HG03432 (cell line): ENCODE measurements at regions not wholly inside any gene's neighbourhood (a gene's known extent, or its start where the extent isn't known, plus 50 kb on each side); places are given as distances from the start of the nearest gene placed in this dataset.

Experiments
- ATAC-seq: cut with Tn5 transposase; IDR thresholded peaks from one replicate; pipeline ENCODE4 v1.9.1; 2021; ENCODE audit warnings: mild to moderate bottlenecking, moderate library complexity; ENCODE audit not compliant: unreplicated experiment

DNA sequence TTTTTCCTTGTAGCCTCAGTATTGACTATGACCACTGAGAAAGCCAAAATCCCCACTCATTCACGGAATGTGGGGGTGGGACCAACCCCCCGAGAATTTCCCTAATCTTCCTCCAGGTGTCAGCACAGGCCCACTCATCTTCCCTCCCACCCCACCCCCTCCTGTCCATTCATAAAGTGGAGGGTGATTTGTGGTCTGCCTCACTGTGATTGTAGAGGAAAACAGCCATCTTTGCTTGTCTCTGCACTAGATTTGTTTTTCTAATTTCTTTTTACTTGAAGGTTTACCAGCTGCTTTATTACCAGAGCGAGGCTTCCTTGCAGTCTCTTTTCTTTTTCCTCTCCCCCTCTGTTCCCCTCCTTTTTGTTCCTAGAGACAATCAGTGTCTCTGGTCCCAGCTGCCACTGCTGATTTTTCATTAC lies 171.8 kb downstream of the ICOS start:
- ATAC-seq: peak; percentile 48

DNA sequence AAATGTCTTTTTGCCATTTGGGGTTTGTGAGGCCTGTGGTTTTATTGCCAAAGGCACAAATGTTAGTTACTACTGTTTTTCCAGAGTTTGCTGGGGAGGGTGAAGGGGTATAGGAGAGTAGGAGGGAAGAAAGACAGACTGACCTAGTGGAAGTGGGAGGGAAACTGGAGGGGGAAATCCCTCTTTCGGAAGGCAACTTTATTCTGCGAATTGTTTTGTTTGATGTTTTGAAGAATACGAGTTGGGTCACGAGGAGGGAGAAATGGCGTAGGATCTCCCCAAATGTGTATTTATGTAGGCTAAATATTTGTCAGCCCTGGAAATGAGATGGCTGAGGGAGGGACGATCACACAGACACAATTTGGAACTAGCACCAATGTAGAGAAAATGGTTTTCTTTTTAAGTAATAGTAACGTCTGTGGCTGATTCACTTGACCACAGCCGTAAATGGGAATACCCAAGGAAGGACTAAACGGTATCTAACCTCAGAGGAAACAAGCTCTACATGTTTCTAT lies 172.3 kb downstream of the ICOS start:
- no peak for ATAC-seq

DNA sequence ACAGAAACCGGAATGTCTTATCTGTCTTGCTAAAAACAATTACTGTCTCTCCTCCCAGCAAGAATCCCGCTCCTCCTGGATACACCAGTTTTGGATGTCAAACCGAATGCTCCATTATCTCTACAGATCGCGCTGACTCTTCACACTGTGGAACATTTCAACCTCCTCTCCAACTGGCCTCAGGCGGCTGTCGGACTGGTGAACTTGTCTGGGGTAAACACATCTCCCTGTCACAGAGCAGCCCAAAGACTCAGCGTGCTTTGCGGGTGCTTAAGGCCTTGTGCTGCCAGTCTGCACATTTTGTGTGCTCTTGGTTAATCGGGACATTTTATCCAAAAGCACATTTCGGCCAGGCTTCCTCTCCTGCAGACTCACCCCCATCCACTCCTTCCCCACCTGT lies 173.1 kb downstream of the ICOS start:
- ATAC-seq: no peak

DNA sequence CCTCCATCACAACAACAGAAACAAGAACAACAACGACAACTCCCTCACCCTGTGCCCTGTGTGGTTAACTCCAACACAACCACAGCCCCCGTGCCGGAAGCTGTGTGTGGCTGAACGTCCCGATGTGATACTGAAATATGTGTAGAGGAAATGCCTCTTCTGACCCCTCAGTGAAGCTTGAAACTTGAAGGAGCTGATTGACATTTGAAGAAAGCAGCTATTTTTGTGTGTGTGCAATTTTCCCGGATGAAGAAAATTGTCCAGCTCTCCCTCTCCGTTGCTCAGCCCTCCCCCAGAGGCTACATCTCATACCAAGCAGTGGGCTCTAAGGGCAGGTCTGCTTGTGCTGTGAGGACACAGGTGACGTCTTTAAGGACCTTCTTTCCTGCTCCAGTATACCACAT lies 173.8 kb downstream of the ICOS start:
- ATAC-seq: peak; percentile 94

- ATAC-seq: no peak
These were observed 174.4 kb downstream of the ICOS start for GRCh38 chr2:204110751-204111516.

- no peak for ATAC-seq
These were observed 175.7 kb downstream of the ICOS start for GRCh38 chr2:204112084-204112770.

GRCh38 chr2:204114295-204115136 lies 178.0 kb downstream of the ICOS start:
- no peak for ATAC-seq

DNA sequence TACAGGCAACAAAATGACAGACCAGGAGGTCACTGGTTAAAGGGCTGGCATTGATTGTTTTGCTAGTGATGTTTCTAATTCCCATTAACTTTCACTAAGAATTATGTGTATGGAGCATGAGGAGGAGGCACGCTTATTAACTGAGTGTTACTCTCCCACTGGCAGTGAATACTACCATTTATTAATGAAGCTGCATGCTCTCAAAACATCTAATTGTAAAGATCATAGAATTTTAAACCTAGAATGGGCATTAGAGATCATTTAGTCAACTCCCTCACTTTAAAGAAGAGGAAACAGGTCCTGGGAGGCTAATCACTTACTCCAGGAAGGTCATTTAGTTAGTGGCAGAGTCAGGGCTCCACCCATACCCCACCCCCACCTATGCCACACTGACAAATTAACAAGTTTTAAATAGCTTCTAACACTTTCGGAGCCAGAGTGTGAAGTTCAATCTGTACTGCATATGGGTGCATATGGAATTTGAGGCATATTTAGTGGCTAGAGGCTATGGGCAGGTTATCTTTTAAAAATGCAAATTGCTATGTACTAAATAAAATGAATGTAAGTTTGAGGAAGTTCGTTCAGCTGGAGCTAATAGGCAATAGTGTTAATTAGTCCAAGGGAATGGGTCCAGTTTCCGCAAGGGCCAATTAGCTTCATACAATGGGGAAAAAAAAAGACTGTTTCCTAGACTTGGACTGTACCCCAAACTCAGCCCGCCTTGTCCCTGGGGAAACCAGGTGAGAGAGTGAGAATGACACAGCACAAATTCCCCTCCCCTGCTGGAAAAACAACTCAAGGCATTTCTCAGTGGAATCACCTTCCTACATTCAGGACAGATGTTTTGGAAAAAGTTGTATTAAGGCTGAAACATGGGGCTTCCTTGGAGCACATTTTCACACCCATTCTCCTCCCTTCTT lies 178.8 kb downstream of the ICOS start:
- ATAC-seq: no peak

- ATAC-seq: no peak
These were observed 179.7 kb downstream of the ICOS start for GRCh38 chr2:204116159-204116792.

GRCh38 chr2:204122425-204122824 lies 185.9 kb downstream of the ICOS start:
- ATAC-seq: no peak

DNA sequence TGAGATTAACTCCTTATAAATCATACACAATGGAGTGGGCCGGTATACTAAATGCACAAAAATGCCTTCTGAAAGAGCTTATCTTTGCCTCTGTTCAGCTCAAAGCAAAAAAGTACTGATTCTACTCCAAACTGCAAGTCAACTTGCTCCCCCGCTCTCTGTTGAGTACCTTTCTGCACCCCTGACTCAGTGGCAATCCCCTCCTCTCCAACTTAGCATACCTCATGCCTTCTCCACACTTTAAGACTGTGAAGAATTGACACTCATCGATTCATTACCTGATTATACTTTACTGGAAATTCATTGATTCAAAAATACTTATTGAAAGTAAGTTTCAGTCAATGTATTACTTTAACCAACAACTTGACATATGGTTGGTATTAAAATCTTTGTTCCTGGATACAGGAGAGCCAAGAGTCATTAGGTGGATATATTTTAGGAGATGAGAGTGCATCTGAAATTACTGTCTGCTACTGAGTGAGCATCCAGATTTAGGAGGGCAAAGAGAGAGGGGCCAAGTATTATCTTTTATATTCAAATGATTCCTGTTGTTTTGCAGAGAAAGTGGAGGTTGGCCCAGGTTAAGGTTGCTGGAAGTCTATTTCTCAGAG lies 187.7 kb downstream of the ICOS start:
- no peak for ATAC-seq

GRCh38 chr2:204126705-204127104 lies 190.1 kb downstream of the ICOS start:
- no peak for ATAC-seq

DNA sequence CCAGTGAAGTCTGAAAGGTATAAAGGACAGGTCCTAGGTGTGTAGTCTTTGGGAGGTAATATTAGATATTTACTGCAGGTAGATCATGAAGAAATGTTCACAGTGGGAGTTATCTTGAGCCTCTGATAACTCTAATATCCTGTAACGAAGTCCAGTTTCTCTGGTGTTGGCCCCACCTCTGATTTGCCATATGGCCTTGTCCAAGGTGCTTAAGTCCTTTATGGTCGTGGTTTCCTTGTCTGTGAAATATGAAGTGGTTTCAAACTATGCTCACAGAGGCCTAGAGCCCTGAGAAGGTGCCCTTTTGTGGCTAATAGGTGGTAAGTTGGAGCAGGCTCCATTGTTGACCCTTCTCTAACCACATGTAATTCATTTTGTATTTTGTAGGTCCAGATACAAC lies 190.7 kb downstream of the ICOS start:
- ATAC-seq: no peak

DNA sequence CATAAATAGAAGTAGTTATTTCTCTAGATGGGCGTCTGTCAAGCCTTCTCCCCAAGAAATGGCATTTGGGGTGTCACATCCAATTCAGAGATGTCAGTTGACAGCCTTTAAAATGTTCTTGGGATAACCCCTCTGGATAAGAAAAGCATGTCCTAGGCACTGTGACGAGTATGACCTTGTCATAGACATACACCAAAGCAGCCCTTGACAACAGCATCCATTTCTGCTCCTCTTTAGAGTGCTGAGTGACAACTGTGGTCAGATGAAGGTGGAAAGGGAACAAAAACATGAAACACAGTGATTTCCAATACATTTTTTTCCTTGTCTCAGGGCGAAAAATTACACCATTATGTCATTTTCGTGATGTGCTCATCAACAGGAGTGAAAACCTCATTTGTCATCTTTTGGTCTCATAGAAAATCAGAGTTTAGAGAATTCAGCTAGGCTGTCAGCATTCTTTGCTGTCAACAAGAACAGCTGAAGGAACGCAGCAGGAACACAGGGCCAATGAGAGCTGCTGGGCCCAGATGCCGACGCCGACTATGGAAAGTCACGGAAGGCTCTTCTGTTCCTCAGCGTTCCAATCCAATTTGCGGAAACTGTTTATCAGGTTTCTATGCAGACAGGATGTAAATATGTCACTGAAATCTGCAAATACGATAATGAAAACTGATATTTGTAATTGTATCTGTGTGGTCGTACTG lies 193.2 kb downstream of the ICOS start:
- ATAC-seq: no peak

DNA sequence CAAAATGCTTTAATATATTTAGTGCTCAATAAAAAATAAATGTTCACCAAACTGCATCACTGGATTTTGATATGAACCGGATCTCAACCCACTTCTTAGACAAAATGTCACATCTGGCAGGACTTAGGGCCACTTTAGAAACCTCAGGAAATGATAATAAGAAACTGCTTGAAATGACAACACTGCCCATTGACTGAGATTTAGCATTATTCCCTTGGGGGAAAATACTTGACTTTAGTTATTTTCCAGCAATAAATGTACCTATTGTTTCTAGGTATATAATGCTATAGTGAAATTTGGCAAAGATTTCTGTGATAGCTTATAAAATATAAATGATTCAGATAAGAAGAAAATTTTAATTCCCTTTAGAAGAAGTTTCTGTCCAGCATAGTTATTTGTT lies 195.1 kb downstream of the ICOS start:
- ATAC-seq: no peak

DNA sequence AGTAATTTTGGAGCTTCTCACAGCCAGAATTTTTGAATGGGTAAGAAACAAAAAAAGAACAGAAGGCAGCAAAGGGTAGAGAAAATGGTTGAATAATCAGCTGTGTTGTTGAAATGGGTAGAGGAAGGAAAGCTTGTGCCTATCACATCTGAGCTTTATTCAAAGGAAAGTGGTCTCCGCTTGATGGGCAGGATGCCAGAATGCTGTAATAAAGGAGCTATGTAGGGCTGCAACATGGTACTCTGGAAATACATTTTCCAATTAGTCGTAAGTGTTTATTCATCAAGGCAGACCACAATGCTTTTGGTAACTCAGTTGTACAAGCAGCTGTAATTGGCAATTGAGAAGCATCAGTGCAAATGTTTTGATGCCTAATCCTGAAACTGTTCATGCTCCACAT lies 196.9 kb downstream of the ICOS start:
- no peak for ATAC-seq

DNA sequence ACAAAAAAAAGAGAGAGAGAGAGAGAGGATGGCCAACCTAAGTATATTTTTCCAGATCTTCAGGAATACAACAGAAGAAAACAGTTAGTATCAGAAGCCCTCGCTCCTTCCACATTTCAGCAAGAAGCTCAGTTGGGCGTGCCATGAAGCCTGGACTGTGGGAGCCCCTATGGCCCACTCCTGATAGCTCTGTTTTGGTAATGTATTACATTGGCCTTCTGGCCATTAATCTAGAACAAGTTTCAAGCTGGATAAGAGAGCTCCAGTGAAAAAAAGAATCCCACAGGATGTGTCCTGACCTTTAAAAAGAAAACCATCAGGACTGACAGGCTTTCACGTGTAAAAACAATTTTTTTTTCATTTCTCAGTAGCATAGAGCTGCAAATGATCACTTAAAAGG lies 197.9 kb downstream of the ICOS start:
- no peak for ATAC-seq

GRCh38 chr2:204135752-204136151 lies 199.2 kb downstream of the ICOS start:
- ATAC-seq: no peak

- ATAC-seq: no peak
These were observed 201.6 kb downstream of the ICOS start for GRCh38 chr2:204138206-204138605.
